ENCODE measurements at regions not wholly inside any gene's neighbourhood (a gene's known extent, or its start where the extent isn't known, plus 50 kb on each side); places are given as distances from the start of the nearest gene placed in this dataset.

- DNase-seq (ENCODE audit: low read depth in 6 of 9, low spot score in 9 of 9), result no peak
- no peaks in the 10 kb centered on the region for H3K9me3 ChIP-seq (ENCODE audit: control insufficient read depth in 2 of 2, insufficient read depth in 1 of 2, low read length in 1 of 2)
- H3K27me3 ChIP-seq (ENCODE audit: control insufficient read depth in 2 of 2, insufficient read depth in 1 of 2, low read length in 1 of 2), result no peaks in the 10 kb centered on the region
- no peaks in the 10 kb centered on the region for H3K36me3 ChIP-seq (ENCODE audit: control insufficient read depth in 2 of 2, insufficient read depth in 2 of 2, low read length in 1 of 2)
- WGBS, result 89% methylated on average over 5 of the region's 5 CpGs
- no peak overlapping the region for H3K4me3 ChIP-seq (ENCODE audit: low read length in 2 of 2)
- H3K27ac ChIP-seq (ENCODE audit: low read depth in 1 of 2, low read length in 1 of 2), result no peak overlapping the region
- H3K4me1 ChIP-seq (ENCODE audit: control insufficient read depth in 2 of 2, insufficient read depth in 2 of 2, low read length in 2 of 2), result no peaks in the 10 kb centered on the region
Observed at GRCh38 chr3:6182476-6182875, 678.4 kb upstream of the GRM7 start.

- 96% methylated on average over 2 of the region's 2 CpGs for WGBS
- Histone ChIP-seq H3K9me3 (ENCODE audit: control insufficient read depth in 2 of 2, insufficient read depth in 1 of 2, low read length in 1 of 2) (no peaks in the 10 kb centered on the region), H3K4me3 (ENCODE audit: low read length in 2 of 2) (no peak overlapping the region), H3K27ac (ENCODE audit: low read depth in 1 of 2, low read length in 1 of 2) (no peak overlapping the region), H3K36me3 (ENCODE audit: control insufficient read depth in 2 of 2, insufficient read depth in 2 of 2, low read length in 1 of 2) (no peaks in the 10 kb centered on the region), H3K27me3 (ENCODE audit: control insufficient read depth in 2 of 2, insufficient read depth in 1 of 2, low read length in 1 of 2) (no peaks in the 10 kb centered on the region), H3K4me1 (ENCODE audit: control insufficient read depth in 2 of 2, insufficient read depth in 2 of 2, low read length in 2 of 2) (no peaks in the 10 kb centered on the region)
- DNase-seq (ENCODE audit: low read depth in 6 of 9, low spot score in 9 of 9), result no peak
Observed at GRCh38 chr3:6182909-6183308, 678.0 kb upstream of the GRM7 start.

- H3K4me3 ChIP-seq (ENCODE audit: low read length in 2 of 2), result no peak overlapping the region
- no peaks in the 10 kb centered on the region for H3K9me3 ChIP-seq (ENCODE audit: control insufficient read depth in 2 of 2, insufficient read depth in 1 of 2, low read length in 1 of 2)
- WGBS, result 99% methylated on average over 1 of the region's 1 CpG
- no peak for DNase-seq (ENCODE audit: low read depth in 6 of 9, low spot score in 9 of 9)
- H3K27me3 ChIP-seq (ENCODE audit: control insufficient read depth in 2 of 2, insufficient read depth in 1 of 2, low read length in 1 of 2), result no peaks in the 10 kb centered on the region
- no peaks in the 10 kb centered on the region for H3K36me3 ChIP-seq (ENCODE audit: control insufficient read depth in 2 of 2, insufficient read depth in 2 of 2, low read length in 1 of 2)
- no peak overlapping the region for H3K27ac ChIP-seq (ENCODE audit: low read depth in 1 of 2, low read length in 1 of 2)
- H3K4me1 ChIP-seq (ENCODE audit: control insufficient read depth in 2 of 2, insufficient read depth in 2 of 2, low read length in 2 of 2), result no peaks in the 10 kb centered on the region
Observed at GRCh38 chr3:6189384-6189783, 671.5 kb upstream of the GRM7 start.

GRCh38 chr3:6204891-6205290 is 656.0 kb upstream of the GRM7 start:
- Histone ChIP-seq H3K4me3 (ENCODE audit: low read length in 2 of 2) (no peak overlapping the region), H3K27me3 (ENCODE audit: control insufficient read depth in 2 of 2, insufficient read depth in 1 of 2, low read length in 1 of 2) (no peaks in the 10 kb centered on the region), H3K4me1 (ENCODE audit: control insufficient read depth in 2 of 2, insufficient read depth in 2 of 2, low read length in 2 of 2) (no peaks in the 10 kb centered on the region), H3K36me3 (ENCODE audit: control insufficient read depth in 2 of 2, insufficient read depth in 2 of 2, low read length in 1 of 2) (no peaks in the 10 kb centered on the region), H3K27ac (ENCODE audit: low read depth in 1 of 2, low read length in 1 of 2) (no peak overlapping the region), H3K9me3 (ENCODE audit: control insufficient read depth in 2 of 2, insufficient read depth in 1 of 2, low read length in 1 of 2) (no peaks in the 10 kb centered on the region)
- 63% methylated on average over 1 of the region's 1 CpG for WGBS
- DNase-seq (ENCODE audit: low read depth in 6 of 9, low spot score in 9 of 9), result peak in 3 of 9 donors; percentile 8 to 45 (median 14)

- H3K9me3 ChIP-seq (ENCODE audit: control insufficient read depth in 2 of 2, insufficient read depth in 1 of 2, low read length in 1 of 2), result no peaks in the 10 kb centered on the region
- H3K4me3 ChIP-seq (ENCODE audit: low read length in 2 of 2), result no peak overlapping the region
- no peaks in the 10 kb centered on the region for H3K4me1 ChIP-seq (ENCODE audit: control insufficient read depth in 2 of 2, insufficient read depth in 2 of 2, low read length in 2 of 2)
- 79% methylated on average over 3 of the region's 3 CpGs for WGBS
- DNase-seq (ENCODE audit: low read depth in 6 of 9, low spot score in 9 of 9), result no peak
- no peaks in the 10 kb centered on the region for H3K27me3 ChIP-seq (ENCODE audit: control insufficient read depth in 2 of 2, insufficient read depth in 1 of 2, low read length in 1 of 2)
- H3K27ac ChIP-seq (ENCODE audit: low read depth in 1 of 2, low read length in 1 of 2), result no peak overlapping the region
- no peaks in the 10 kb centered on the region for H3K36me3 ChIP-seq (ENCODE audit: control insufficient read depth in 2 of 2, insufficient read depth in 2 of 2, low read length in 1 of 2)
Observed at GRCh38 chr3:6216135-6217026, 644.5 kb upstream of the GRM7 start.

GRCh38 chr3:6220447-6220846 is 640.5 kb upstream of the GRM7 start:
- no peak for DNase-seq (ENCODE audit: low read depth in 6 of 9, low spot score in 9 of 9)
- Histone ChIP-seq H3K36me3 (ENCODE audit: control insufficient read depth in 2 of 2, insufficient read depth in 2 of 2, low read length in 1 of 2) (no peaks in the 10 kb centered on the region), H3K9me3 (ENCODE audit: control insufficient read depth in 2 of 2, insufficient read depth in 1 of 2, low read length in 1 of 2) (no peaks in the 10 kb centered on the region), H3K27me3 (ENCODE audit: control insufficient read depth in 2 of 2, insufficient read depth in 1 of 2, low read length in 1 of 2) (no peaks in the 10 kb centered on the region), H3K27ac (ENCODE audit: low read depth in 1 of 2, low read length in 1 of 2) (no peak overlapping the region), H3K4me1 (ENCODE audit: control insufficient read depth in 2 of 2, insufficient read depth in 2 of 2, low read length in 2 of 2) (no peaks in the 10 kb centered on the region), H3K4me3 (ENCODE audit: low read length in 2 of 2) (no peak overlapping the region)
- WGBS, result 37% methylated on average over 2 of the region's 2 CpGs

GRCh38 chr3:6222069-6222468 is 638.8 kb upstream of the GRM7 start:
- Histone ChIP-seq H3K27ac (ENCODE audit: low read depth in 1 of 2, low read length in 1 of 2) (no peak overlapping the region), H3K4me1 (ENCODE audit: control insufficient read depth in 2 of 2, insufficient read depth in 2 of 2, low read length in 2 of 2) (no peaks in the 10 kb centered on the region), H3K36me3 (ENCODE audit: control insufficient read depth in 2 of 2, insufficient read depth in 2 of 2, low read length in 1 of 2) (no peaks in the 10 kb centered on the region), H3K27me3 (ENCODE audit: control insufficient read depth in 2 of 2, insufficient read depth in 1 of 2, low read length in 1 of 2) (no peaks in the 10 kb centered on the region), H3K4me3 (ENCODE audit: low read length in 2 of 2) (no peak overlapping the region), H3K9me3 (ENCODE audit: control insufficient read depth in 2 of 2, insufficient read depth in 1 of 2, low read length in 1 of 2) (no peaks in the 10 kb centered on the region)
- no peak for DNase-seq (ENCODE audit: low read depth in 6 of 9, low spot score in 9 of 9)
- WGBS, result 96% methylated on average over 1 of the region's 1 CpG

GRCh38 chr3:6223572-6223971 is 637.3 kb upstream of the GRM7 start:
- no peak for DNase-seq (ENCODE audit: low read depth in 6 of 9, low spot score in 9 of 9)
- 96% methylated on average over 3 of the region's 3 CpGs for WGBS

GRCh38 chr3:6228958-6229683 is 631.8 kb upstream of the GRM7 start:
- 93% methylated on average over 4 of the region's 4 CpGs for WGBS
- DNase-seq (ENCODE audit: low read depth in 6 of 9, low spot score in 9 of 9), result no peak
- H3K4me1 ChIP-seq (ENCODE audit: control insufficient read depth in 2 of 2, insufficient read depth in 2 of 2, low read length in 2 of 2), result no peaks in the 10 kb centered on the region

More at GRCh38 chr3:6223572-6223971, 637.3 kb upstream of the GRM7 start:
- Histone ChIP-seq H3K4me3 (ENCODE audit: low read length in 2 of 2) (no peak overlapping the region), H3K9me3 (ENCODE audit: control insufficient read depth in 2 of 2, insufficient read depth in 1 of 2, low read length in 1 of 2) (no peaks in the 10 kb centered on the region), H3K27ac (ENCODE audit: low read depth in 1 of 2, low read length in 1 of 2) (no peak overlapping the region), H3K27me3 (ENCODE audit: control insufficient read depth in 2 of 2, insufficient read depth in 1 of 2, low read length in 1 of 2) (no peaks in the 10 kb centered on the region), H3K36me3 (ENCODE audit: control insufficient read depth in 2 of 2, insufficient read depth in 2 of 2, low read length in 1 of 2) (no peaks in the 10 kb centered on the region), H3K4me1 (ENCODE audit: control insufficient read depth in 2 of 2, insufficient read depth in 2 of 2, low read length in 2 of 2) (no peaks in the 10 kb centered on the region)

More at GRCh38 chr3:6228958-6229683, 631.8 kb upstream of the GRM7 start:
- no peaks in the 10 kb centered on the region for H3K27me3 ChIP-seq (ENCODE audit: control insufficient read depth in 2 of 2, insufficient read depth in 1 of 2, low read length in 1 of 2)
- H3K27ac ChIP-seq (ENCODE audit: low read depth in 1 of 2, low read length in 1 of 2), result no peak overlapping the region
- no peaks in the 10 kb centered on the region for H3K9me3 ChIP-seq (ENCODE audit: control insufficient read depth in 2 of 2, insufficient read depth in 1 of 2, low read length in 1 of 2)
- H3K36me3 ChIP-seq (ENCODE audit: control insufficient read depth in 2 of 2, insufficient read depth in 2 of 2, low read length in 1 of 2), result no peaks in the 10 kb centered on the region
- H3K4me3 ChIP-seq (ENCODE audit: low read length in 2 of 2), result no peak overlapping the region
